Lower leg skin (tissue), 4 donors: ENCODE measurements at regions not wholly inside any gene's neighbourhood (a gene's known extent, or its start where the extent isn't known, plus 50 kb on each side); places are given as distances from the start of the nearest gene placed in this dataset.

Experiments used
- DNase-seq, 2 donors: peaks; one replicate each; pipeline ENCODE4 v3.0.0-alpha.2; 2019; ENCODE audit warnings: low spot score in 2 of 2
- H3K4me3 ChIP-seq: fragments of 200-600 bp; sonication (generic); 2 replicates; pipeline ENCODE4 v1.5.1; 2017; ENCODE audit warnings: mild to moderate bottlenecking, low read depth; ENCODE audit not compliant: poor library complexity, severe bottlenecking
- CTCF ChIP-seq, 3 donors: fragments of 450-650 bp; IDR thresholded peaks; one replicate each; pipeline ENCODE4 v1.5.1; 2016; ENCODE audit warnings: antibody characterized with exemption in 3 of 3, mild to moderate bottlenecking in 3 of 3, moderate library complexity in 2 of 3
- POLR2A ChIP-seq, 2 donors: fragments of 450-650 bp; IDR thresholded peaks; one replicate each; pipeline ENCODE4 v1.6.1; 2016 to 2017; ENCODE audit warnings: antibody characterized with exemption in 2 of 2, mild to moderate bottlenecking in 1 of 2, moderate library complexity in 1 of 2
- WGBS, 2 donors: methylation state at CpG; one replicate each; pipeline ENCODE4 v1.1.5; 2018; 5-methylcytosine and 5-hydroxymethylcytosine counted together
- intact Hi-C: fragments of 100-400 bp; cut with DNase I; formaldehyde crosslinking; loops from one replicate; pipeline ENCODE4 v1.15.0; 2023; ENCODE audit warnings: low total_unique reads

DNA sequence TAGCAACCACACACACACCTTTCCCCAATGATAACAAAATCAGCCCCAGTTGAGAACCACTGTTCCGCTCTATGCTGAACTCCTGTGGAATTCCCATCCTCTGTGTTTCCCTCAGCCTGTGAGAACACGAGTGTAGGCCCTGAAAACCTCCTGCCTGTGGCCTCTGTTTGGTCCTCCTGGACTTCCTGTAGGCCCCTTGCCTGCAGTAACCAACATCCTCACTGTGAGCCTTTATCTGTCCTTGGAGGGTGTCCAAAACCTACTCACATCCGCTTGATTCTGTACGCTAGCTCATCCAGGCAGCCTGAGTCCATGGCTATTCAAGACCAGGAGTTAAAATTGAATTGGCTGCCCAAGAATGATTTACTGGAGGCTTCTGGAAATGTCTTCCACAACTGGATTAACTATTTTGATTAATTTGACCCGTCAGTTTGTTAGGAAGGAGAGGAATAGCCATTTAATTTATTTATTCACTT is 149.8 kb downstream of the AKR1D1 start:
- no peak for TF ChIP-seq CTCF (IDR thresholded peaks at IDR 0.05)
- TF ChIP-seq POLR2A (IDR thresholded peaks at IDR 0.05): no peak
- intact Hi-C loops: no loop called here
- 56 to 61% methylated on average over 5 of the region's 5 CpGs for WGBS, 2 donors
- DNase-seq: no peak
- H3K4me3 ChIP-seq: no peak overlapping the region

GRCh38 chr7:138226745-138227279 is 150.6 kb downstream of the AKR1D1 start:
- no peak overlapping the region for H3K4me3 ChIP-seq
- 85 to 88% methylated on average over 4 of the region's 4 CpGs for WGBS, 2 donors
- no peak for DNase-seq
- intact Hi-C loops: no loop called here
- TF ChIP-seq POLR2A (IDR thresholded peaks at IDR 0.05) (no peak), CTCF (IDR thresholded peaks at IDR 0.05) (no peak)

DNA sequence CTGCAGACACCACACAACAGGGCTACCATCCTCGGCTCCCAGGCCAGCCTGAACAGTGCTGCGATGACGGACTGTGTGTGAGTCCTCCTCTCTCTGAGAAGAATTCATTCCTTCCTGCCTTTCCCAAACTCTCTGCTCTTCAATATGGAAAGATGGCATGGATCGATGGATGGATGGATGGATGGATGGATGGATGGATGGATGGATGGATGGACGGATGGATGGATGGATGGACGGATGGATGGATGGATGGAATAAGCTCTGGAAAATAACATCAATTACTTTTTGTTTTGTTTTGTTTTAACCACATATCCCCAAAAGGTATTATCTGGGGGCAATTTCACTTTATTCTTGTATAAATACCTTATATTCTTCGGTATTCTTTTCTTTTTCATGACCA is 151.9 kb downstream of the AKR1D1 start:
- no peak for DNase-seq
- intact Hi-C loops: no loop called here
- WGBS, 2 donors: 73 to 92% methylated on average over 7 of the region's 7 CpGs
- no peak overlapping the region for H3K4me3 ChIP-seq
- TF ChIP-seq POLR2A (IDR thresholded peaks at IDR 0.05): no peak
- TF ChIP-seq CTCF (IDR thresholded peaks at IDR 0.05): no peak

- intact Hi-C loops: no loop called here
- 27 to 28% methylated on average over 4 of the region's 4 CpGs for WGBS, 2 donors
- DNase-seq: no peak
- TF ChIP-seq CTCF (IDR thresholded peaks at IDR 0.05): no peak
- TF ChIP-seq POLR2A (IDR thresholded peaks at IDR 0.05): no peak
- H3K4me3 ChIP-seq: no peak overlapping the region
Measured at GRCh38 chr7:138228769-138229168, 152.5 kb downstream of the AKR1D1 start.

- DNase-seq: no peak
- no peak overlapping the region for H3K4me3 ChIP-seq
- intact Hi-C loops: no loop called here
- WGBS, 2 donors: 89% methylated on average over 6 of the region's 6 CpGs
- TF ChIP-seq POLR2A (IDR thresholded peaks at IDR 0.05) (no peak), CTCF (IDR thresholded peaks at IDR 0.05) (no peak)
Measured at GRCh38 chr7:138233189-138233588, 156.9 kb downstream of the AKR1D1 start.

DNA sequence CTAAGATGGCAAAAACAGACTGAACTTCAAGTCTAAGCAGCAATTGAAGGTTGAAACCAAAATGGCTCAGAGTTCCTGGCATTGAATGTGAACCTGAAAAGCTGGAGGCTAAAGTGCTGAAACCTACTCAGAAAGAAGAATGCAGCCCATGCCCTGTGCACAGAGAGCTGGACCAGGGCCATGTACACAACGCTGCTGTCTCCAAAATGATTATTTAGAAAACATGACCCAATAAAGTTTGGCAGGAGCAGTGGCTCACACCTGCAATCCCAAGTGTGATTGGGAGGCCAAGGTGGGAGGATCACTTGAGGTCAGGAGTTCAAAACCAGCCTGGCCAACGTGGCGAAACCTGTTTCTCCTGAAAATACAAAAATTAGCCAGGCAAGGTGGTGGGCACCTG is 158.9 kb downstream of the AKR1D1 start:
- H3K4me3 ChIP-seq: no peak overlapping the region
- no peak for DNase-seq
- WGBS, 2 donors: 52 to 74% methylated on average over 3 of the region's 3 CpGs
- intact Hi-C loops: no loop called here
- TF ChIP-seq POLR2A (IDR thresholded peaks at IDR 0.05): no peak
- TF ChIP-seq CTCF (IDR thresholded peaks at IDR 0.05): no peak
